ENCODE measurements at regions not wholly inside any gene's neighbourhood (a gene's known extent, or its start where the extent isn't known, plus 50 kb on each side); places are given as distances from the start of the nearest gene placed in this dataset.

DNA sequence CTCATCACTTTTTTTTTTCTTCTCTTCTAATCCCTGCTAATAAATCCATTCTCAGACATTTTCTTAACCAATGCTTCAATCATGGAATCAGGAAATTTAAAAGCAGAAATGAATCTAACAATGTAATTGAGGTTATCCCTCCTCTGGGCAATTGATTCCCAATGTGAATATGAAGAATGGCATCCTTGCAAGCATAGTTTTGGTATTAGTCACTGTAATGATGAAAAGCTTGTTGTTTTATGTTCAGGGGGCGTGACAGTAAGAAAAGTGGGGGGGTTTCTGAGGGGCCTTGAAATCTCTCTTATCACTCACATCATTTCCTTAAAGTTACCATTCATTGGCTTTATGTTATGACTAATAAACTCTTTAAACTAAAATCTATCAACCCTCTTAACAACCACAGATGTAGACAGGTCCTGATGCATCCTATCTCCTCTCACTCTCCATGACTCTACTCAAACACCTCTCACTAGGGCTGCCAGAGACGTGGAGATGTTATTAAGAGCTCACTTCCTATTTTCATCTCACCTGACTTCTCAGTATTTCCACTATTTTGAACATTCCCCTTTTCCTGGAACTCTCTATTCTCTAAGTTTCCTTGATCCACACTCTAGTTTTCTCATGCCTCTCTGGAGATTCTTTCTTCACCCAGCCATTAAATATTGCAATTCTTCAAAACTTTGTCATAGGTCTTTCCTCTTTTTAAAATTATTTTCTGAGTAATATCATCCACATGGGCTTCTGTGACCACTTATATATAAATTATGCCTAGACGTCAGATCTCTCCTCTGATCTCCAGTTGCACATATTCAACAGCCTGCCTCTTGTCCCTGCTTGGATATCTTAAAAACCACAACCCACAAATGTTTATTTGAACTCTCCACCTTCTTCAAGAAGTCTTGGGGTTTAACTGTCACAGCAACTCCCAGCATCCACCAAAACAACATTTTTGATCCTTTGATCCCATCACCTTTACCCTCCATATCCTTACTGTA is 332.9 kb downstream of the CDH2 start:
- no peak for DNase-seq
- WGBS, 3 donors: 27 to 46% (median 37%) methylated on average over 3 of the region's 3 CpGs
- Histone ChIP-seq H3K4me3 (no peak overlapping the region), H3K27ac (no peak overlapping the region), H3K36me3 (ENCODE audit: insufficient read depth in 1 of 2, low read depth in 1 of 2) (no peaks in the 10 kb centered on the region), H3K4me1 (no peaks in the 10 kb centered on the region), H3K9me3 (no peaks in the 10 kb centered on the region), H3K27me3 (ENCODE audit: insufficient read depth in 3 of 3, low read length in 2 of 3) (no peaks in the 10 kb centered on the region)
- no peak for ATAC-seq
- TF ChIP-seq, protein P1, sequence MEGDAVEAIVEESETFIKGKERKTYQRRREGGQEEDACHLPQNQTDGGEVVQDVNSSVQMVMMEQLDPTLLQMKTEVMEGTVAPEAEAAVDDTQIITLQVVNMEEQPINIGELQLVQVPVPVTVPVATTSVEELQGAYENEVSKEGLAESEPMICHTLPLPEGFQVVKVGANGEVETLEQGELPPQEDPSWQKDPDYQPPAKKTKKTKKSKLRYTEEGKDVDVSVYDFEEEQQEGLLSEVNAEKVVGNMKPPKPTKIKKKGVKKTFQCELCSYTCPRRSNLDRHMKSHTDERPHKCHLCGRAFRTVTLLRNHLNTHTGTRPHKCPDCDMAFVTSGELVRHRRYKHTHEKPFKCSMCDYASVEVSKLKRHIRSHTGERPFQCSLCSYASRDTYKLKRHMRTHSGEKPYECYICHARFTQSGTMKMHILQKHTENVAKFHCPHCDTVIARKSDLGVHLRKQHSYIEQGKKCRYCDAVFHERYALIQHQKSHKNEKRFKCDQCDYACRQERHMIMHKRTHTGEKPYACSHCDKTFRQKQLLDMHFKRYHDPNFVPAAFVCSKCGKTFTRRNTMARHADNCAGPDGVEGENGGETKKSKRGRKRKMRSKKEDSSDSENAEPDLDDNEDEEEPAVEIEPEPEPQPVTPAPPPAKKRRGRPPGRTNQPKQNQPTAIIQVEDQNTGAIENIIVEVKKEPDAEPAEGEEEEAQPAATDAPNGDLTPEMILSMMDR (IDR thresholded peaks at IDR 0.05): no peak
- intact Hi-C loops (cut with DNase I): no loop called here

DNA sequence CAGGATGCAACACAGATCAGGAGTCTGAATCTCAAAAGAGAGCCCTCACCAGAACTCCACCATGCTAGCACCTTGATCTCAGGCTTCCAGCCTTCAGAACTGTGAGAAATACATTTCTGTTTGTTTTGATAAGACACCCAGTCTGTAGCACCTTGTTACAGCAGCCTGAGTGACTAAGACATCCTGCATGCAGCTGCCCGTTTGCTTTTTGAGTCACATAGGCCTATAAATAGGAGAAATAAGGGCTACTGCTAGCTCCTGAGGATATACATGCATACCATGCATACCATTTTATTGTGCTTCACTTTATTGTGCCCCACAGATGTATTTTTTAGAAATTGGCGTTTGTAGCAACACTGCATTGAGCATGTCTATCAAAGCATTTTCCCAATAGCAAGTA is 337.8 kb downstream of the CDH2 start:
- Histone ChIP-seq H3K27me3 (ENCODE audit: insufficient read depth in 3 of 3, low read length in 2 of 3) (no peaks in the 10 kb centered on the region), H3K36me3 (ENCODE audit: insufficient read depth in 1 of 2, low read depth in 1 of 2) (no peaks in the 10 kb centered on the region), H3K4me3 (no peak overlapping the region), H3K4me1 (no peaks in the 10 kb centered on the region), H3K27ac (no peak overlapping the region), H3K9me3 (no peaks in the 10 kb centered on the region)
- no peak for DNase-seq
- 25 to 59% (median 36%) methylated on average over 2 of the region's 2 CpGs for WGBS, 3 donors
- TF ChIP-seq, protein P1 (IDR thresholded peaks at IDR 0.05): no peak
- no peak for ATAC-seq
- intact Hi-C loops (cut with DNase I): no loop called here

DNA sequence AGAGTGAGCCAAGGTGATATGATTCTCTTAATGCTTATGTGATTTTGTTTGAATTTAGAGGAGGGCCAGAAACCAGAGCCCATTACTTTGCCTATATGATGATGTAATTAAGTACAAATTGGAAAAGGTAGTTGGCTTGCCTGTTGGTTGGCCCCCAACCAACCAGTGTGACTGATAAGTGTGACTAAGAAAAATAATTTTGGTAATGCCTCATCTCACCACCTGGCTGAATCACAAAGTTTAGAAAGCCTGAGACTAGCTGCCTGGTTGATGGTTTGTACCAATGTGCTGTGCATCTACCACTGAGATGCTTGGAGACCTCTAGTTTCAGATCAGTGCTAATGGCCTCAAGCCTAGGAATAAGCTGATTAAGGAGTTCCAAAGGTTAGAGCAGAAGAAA is 338.7 kb downstream of the CDH2 start:
- Histone ChIP-seq H3K4me3 (no peak overlapping the region), H3K4me1 (no peaks in the 10 kb centered on the region), H3K27ac (no peak overlapping the region), H3K9me3 (no peaks in the 10 kb centered on the region), H3K27me3 (ENCODE audit: insufficient read depth in 3 of 3, low read length in 2 of 3) (no peaks in the 10 kb centered on the region), H3K36me3 (ENCODE audit: insufficient read depth in 1 of 2, low read depth in 1 of 2) (no peaks in the 10 kb centered on the region)
- no peak for DNase-seq
- intact Hi-C loops (cut with DNase I): no loop called here
- TF ChIP-seq, protein P1 (IDR thresholded peaks at IDR 0.05): no peak
- no peak for ATAC-seq

DNA sequence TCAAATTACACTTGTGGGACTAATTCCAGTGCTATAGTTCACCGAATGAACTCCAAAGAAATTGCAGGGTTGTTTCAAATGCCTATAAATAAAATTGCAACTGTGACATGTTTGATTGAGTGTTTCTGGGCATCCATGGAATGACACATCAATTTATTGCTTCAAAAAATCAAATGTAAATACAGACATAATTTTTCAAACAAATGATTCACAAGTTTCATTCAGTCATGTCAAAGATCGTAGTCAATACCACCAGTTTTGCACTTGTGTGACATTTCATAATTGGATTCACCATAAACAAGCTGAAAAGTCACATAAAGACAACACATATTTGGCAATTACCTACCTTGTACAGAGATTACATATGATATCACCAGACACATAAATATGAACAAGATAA is 350.8 kb downstream of the CDH2 start:
- no peaks in the 10 kb centered on the region for H3K27me3 ChIP-seq (ENCODE audit: insufficient read depth in 3 of 3, low read length in 2 of 3)
- H3K4me1 ChIP-seq: no peaks in the 10 kb centered on the region
- TF ChIP-seq, protein P1 (IDR thresholded peaks at IDR 0.05): no peak
- H3K4me3 ChIP-seq: no peak overlapping the region
- intact Hi-C loops (cut with DNase I): no loop called here
- H3K36me3 ChIP-seq (ENCODE audit: insufficient read depth in 1 of 2, low read depth in 1 of 2): no peaks in the 10 kb centered on the region
- no peak for DNase-seq
- WGBS, 3 donors: 57 to 66% (median 59%) methylated on average over 2 of the region's 2 CpGs
- H3K27ac ChIP-seq: no peak overlapping the region
- no peaks in the 10 kb centered on the region for H3K9me3 ChIP-seq
- no peak for ATAC-seq

Data from psoas muscle (tissue), 7 donors.